GM12878 (cell line): ENCODE measurements at regions not wholly inside any gene's neighbourhood (a gene's known extent, or its start where the extent isn't known, plus 50 kb on each side); places are given as distances from the start of the nearest gene placed in this dataset.

Experiments
- ATAC-seq: fragments of 200-7000 bp; cut with Tn5 transposase; 3 replicates; pipeline ENCODE4 v1.9.1; 2020; ENCODE audit warnings: mild to moderate bottlenecking, moderate library complexity
- BruUV-seq: library from RNA; stranded (reverse); fragments of 400-500 nt; replicated peaks from 2 replicates; lab custom pipeline; 2021; lab: Mats Ljungman, UMichigan
- CTCF ChIA-PET: fragments of 300-600 bp; sonication (Branson Sonifier 250); formaldehyde crosslinking; extraction: SDS; loops from one replicate; lab custom pipeline; 2021; ENCODE audit warnings: inconsistent platforms; lab: Yijun Ruan, JAX
- POLR2A ChIA-PET: fragments of 350-600 bp; formaldehyde crosslinking; extraction: SDS; loops from one replicate; lab custom pipeline; 2021; ENCODE audit warnings: inconsistent platforms; lab: Charles Lee
- RAD21 ChIA-PET: fragments of 300-600 bp; sonication (Branson Sonifier 250); formaldehyde crosslinking; loops from one replicate; lab custom pipeline; 2023; ENCODE audit warnings: antibody characterized with exemption; ENCODE audit not compliant: unreplicated experiment; lab: Charles Lee
- SMC1A ChIA-PET: fragments of 300-600 bp; sonication (Branson Sonifier 250); formaldehyde crosslinking; loops from one replicate; lab custom pipeline; 2023; ENCODE audit not compliant: unreplicated experiment, uncharacterized antibody; lab: Charles Lee
- DNase-seq: peaks from one replicate; pipeline ENCODE4 v3.0.0-alpha.2; 2011; ENCODE audit warnings: low read depth, low spot score
- FAIRE-seq: peaks from 3 replicates; lab custom pipeline; 2011; peaks lifted over from hg19 to GRCh38; lab: Jason Lieb, UNC
- H2AFZ ChIP-seq: 2 replicates; pipeline ENCODE4 v1.6.0; 2011; ENCODE audit warnings: low read depth, low read length, control low read depth; ENCODE audit not compliant: control insufficient read depth
- H3K27ac ChIP-seq: 2 replicates; pipeline ENCODE4 v1.5.1; 2011; ENCODE audit warnings: control low read depth; ENCODE audit not compliant: control insufficient read depth, insufficient read depth
- H3K27me3 ChIP-seq, 2 experiments: replicated peaks in 1 of 2; 2 replicates each; pipeline versions ENCODE4 v1.6.0 to v1.6.1; 2011; ENCODE audit warnings: low read length in 1 of 2; ENCODE audit not compliant: control insufficient read depth in 2 of 2, insufficient read depth in 2 of 2
- H3K36me3 ChIP-seq, 2 experiments: 2 replicates each; pipeline ENCODE4 v1.5.1; 2011; ENCODE audit warnings: low read length in 1 of 2; ENCODE audit not compliant: control insufficient read depth in 2 of 2, insufficient read depth in 2 of 2
- H3K4me1 ChIP-seq: 2 replicates; pipeline ENCODE4 v1.6.1; 2011; ENCODE audit warnings: mild to moderate bottlenecking, low read length, moderate library complexity, mixed read lengths; ENCODE audit not compliant: control insufficient read depth, insufficient read depth
- H3K4me2 ChIP-seq: 2 replicates; pipeline ENCODE4 v1.6.0; 2011; ENCODE audit warnings: control low read depth; ENCODE audit not compliant: control insufficient read depth, insufficient read depth
- H3K4me3 ChIP-seq: fragments of 200-600 bp; sonication (generic); 2 replicates; pipeline ENCODE4 v1.5.1; 2016
- H3K79me2 ChIP-seq: 2 replicates; pipeline ENCODE4 v1.6.0; 2011; ENCODE audit warnings: low read length; ENCODE audit not compliant: control insufficient read depth, insufficient read depth
- H3K9ac ChIP-seq: 2 replicates; pipeline ENCODE4 v1.8.0; 2011; ENCODE audit warnings: low read length, control low read depth, mixed read lengths; ENCODE audit not compliant: control insufficient read depth, insufficient read depth
- H3K9me3 ChIP-seq: replicated peaks from 3 replicates; pipeline ENCODE4 v1.5.1; 2011; ENCODE audit warnings: mild to moderate bottlenecking, low read length; ENCODE audit not compliant: control insufficient read depth, insufficient read depth
- H4K20me1 ChIP-seq: 2 replicates; pipeline ENCODE4 v1.6.0; 2011; ENCODE audit not compliant: control insufficient read depth, insufficient read depth
- EZH2 ChIP-seq: IDR thresholded peaks from 2 replicates; pipeline ENCODE4 v1.6.1; 2012; ENCODE audit warnings: low read depth, mild to moderate bottlenecking, control low read depth, inconsistent platforms, low read length, borderline replicate concordance; ENCODE audit not compliant: control insufficient read depth
- MYC ChIP-seq: IDR thresholded peaks from 2 replicates; pipeline ENCODE4 v1.6.1; 2011; ENCODE audit warnings: mild to moderate bottlenecking, low read length, moderate library complexity, inconsistent platforms; ENCODE audit not compliant: insufficient read depth, insufficient replicate concordance, insufficient read length, severe bottlenecking
- TAF1 ChIP-seq: IDR thresholded peaks from 2 replicates; pipeline ENCODE4 v1.6.1; 2011; ENCODE audit warnings: mild to moderate bottlenecking, low read depth, low read length, borderline replicate concordance
- ZNF384 ChIP-seq: IDR thresholded peaks from 2 replicates; pipeline ENCODE4 v1.6.1; 2012; ENCODE audit warnings: low read depth, mild to moderate bottlenecking, low read length, improper control_type of control experiment, borderline replicate concordance
- ZNF622 ChIP-seq: fragments of 450-650 bp; IDR thresholded peaks from 2 replicates; pipeline ENCODE4 v1.6.1; 2017; ENCODE audit warnings: mild to moderate bottlenecking, inconsistent platforms
- WGBS: methylation state at CpG from one replicate; pipeline ENCODE4 v1.1.6; 2016; ENCODE audit warnings: low lambda C conversion rate; ENCODE audit not compliant: insufficient replicate concordance, insufficient coverage; ENCODE audit errors: missing lambda C conversion rate; 5-methylcytosine and 5-hydroxymethylcytosine counted together
- in situ Hi-C: fragments of 300-500 bp; cut with MboI; formaldehyde crosslinking; loops from 9 replicates; pipeline ENCODE4 v1.14.3; 2018; ENCODE audit warnings: mixed read lengths
- intact Hi-C: fragments of 100-400 bp; cut with micrococcal nuclease; formaldehyde crosslinking; loops from one replicate; pipeline ENCODE4 v1.14.2; 2022; ENCODE audit not compliant: unreplicated experiment
- TF ChIP-seq, protein P1 (sequence below): fragments of 450-650 bp; IDR thresholded peaks from 2 replicates; pipeline ENCODE4 v1.6.1; 2018; ENCODE audit warnings: mild to moderate bottlenecking, low read depth, moderate library complexity; ENCODE audit not compliant: partially characterized antibody
- TF ChIP-seq, protein P2 (sequence below): IDR thresholded peaks from 2 replicates; pipeline ENCODE4 v1.6.1; 2011; ENCODE audit warnings: borderline replicate concordance, low read depth, mild to moderate bottlenecking, moderate library complexity, mixed read lengths, low read length; ENCODE audit not compliant: insufficient read depth; ENCODE audit errors: extremely low read length

DNA sequence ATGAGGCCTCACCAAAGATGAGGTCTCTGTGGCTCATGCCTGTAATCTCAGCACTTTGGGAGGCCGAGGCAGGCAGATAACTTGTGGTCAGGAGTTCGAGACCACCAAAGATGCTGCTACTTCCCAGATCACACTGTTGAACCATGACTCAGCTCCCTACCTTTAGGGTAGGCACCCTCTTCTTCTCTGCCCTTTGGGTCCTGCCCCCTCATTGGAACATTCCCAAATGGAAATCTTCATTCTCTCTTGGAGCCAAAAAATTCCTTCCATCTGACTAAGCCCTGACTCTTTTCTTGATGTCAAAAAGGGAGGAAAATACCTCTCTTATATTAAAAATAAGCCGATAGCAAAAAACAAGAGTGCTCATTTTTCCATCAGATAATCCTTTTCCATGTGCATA is 183.5 kb downstream of the PAX3 start:
- H3K4me1 ChIP-seq, result no peaks in the 10 kb centered on the region
- intact Hi-C loops (no loop called here), in situ Hi-C loops (no loop called here)
- 0% methylated on average over 3 of the region's 3 CpGs for WGBS
- ChIA-PET CTCF (no interaction called here), POLR2A (no interaction called here), RAD21 (no interaction called here), SMC1A (no interaction called here)
- H3K27me3 ChIP-seq, result no peaks in the 10 kb centered on the region; a peak in 1 of 4 replicates
- DNase-seq (no peak), FAIRE-seq (no peak), ATAC-seq (no peak)
- no peaks in the 10 kb centered on the region for H3K36me3 ChIP-seq
- TF ChIP-seq, protein P1, sequence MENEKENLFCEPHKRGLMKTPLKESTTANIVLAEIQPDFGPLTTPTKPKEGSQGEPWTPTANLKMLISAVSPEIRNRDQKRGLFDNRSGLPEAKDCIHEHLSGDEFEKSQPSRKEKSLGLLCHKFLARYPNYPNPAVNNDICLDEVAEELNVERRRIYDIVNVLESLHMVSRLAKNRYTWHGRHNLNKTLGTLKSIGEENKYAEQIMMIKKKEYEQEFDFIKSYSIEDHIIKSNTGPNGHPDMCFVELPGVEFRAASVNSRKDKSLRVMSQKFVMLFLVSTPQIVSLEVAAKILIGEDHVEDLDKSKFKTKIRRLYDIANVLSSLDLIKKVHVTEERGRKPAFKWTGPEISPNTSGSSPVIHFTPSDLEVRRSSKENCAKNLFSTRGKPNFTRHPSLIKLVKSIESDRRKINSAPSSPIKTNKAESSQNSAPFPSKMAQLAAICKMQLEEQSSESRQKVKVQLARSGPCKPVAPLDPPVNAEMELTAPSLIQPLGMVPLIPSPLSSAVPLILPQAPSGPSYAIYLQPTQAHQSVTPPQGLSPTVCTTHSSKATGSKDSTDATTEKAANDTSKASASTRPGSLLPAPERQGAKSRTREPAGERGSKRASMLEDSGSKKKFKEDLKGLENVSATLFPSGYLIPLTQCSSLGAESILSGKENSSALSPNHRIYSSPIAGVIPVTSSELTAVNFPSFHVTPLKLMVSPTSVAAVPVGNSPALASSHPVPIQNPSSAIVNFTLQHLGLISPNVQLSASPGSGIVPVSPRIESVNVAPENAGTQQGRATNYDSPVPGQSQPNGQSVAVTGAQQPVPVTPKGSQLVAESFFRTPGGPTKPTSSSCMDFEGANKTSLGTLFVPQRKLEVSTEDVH, result no peak
- TF ChIP-seq MYC, result no peak
- no peak for TF ChIP-seq TAF1
- TF ChIP-seq ZNF622, result no peak
- TF ChIP-seq EZH2, result no peak
- TF ChIP-seq, protein P2, sequence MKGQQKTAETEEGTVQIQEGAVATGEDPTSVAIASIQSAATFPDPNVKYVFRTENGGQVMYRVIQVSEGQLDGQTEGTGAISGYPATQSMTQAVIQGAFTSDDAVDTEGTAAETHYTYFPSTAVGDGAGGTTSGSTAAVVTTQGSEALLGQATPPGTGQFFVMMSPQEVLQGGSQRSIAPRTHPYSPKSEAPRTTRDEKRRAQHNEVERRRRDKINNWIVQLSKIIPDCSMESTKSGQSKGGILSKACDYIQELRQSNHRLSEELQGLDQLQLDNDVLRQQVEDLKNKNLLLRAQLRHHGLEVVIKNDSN, result no peak
- no peak for TF ChIP-seq ZNF384
- no peaks in the 10 kb centered on the region for H3K9me3 ChIP-seq
- no peak overlapping the region for H3K4me2 ChIP-seq
- H2AFZ ChIP-seq, result no peak overlapping the region
- H3K79me2 ChIP-seq, result no peaks in the 10 kb centered on the region
- H3K4me3 ChIP-seq, result no peak overlapping the region
- no peak overlapping the region for H3K9ac ChIP-seq
- no peak overlapping the region for H3K27ac ChIP-seq
- BruUV-seq, result no TSS peak
- no peaks in the 10 kb centered on the region for H4K20me1 ChIP-seq
